Mesenchymal stem cell (in vitro differentiated cells and primary cell): ENCODE measurements at regions not wholly inside any gene's neighbourhood (a gene's known extent, or its start where the extent isn't known, plus 50 kb on each side); places are given as distances from the start of the nearest gene placed in this dataset.

Source experiments
- DNase-seq: peaks from one replicate; pipeline ENCODE4 v3.0.0-alpha.2; 2013
- H2AFZ ChIP-seq: one replicate; pipeline ENCODE4 v1.6.1; 2013; ENCODE audit warnings: low read depth, mild to moderate bottlenecking, control low read depth, inconsistent platforms, low read length, moderate library complexity
- H2AK5ac ChIP-seq: 2 replicates; pipeline ENCODE4 v1.6.1; 2013; ENCODE audit warnings: low read length, moderate library complexity, mild to moderate bottlenecking, inconsistent platforms; ENCODE audit not compliant: severe bottlenecking
- H2BK120ac ChIP-seq: one replicate; pipeline ENCODE4 v1.6.1; 2013; ENCODE audit warnings: low read depth, mild to moderate bottlenecking, inconsistent platforms, low read length, moderate library complexity
- H2BK12ac ChIP-seq, 2 experiments: one replicate each; pipeline ENCODE4 v1.6.1; 2013; ENCODE audit warnings: inconsistent platforms in 2 of 2, low read length in 2 of 2, mild to moderate bottlenecking in 2 of 2, moderate library complexity in 2 of 2, control low read depth in 1 of 2
- H2BK15ac ChIP-seq: one replicate; pipeline ENCODE4 v1.6.1; 2013; ENCODE audit warnings: mild to moderate bottlenecking, low read depth, inconsistent platforms; ENCODE audit not compliant: poor library complexity, severe bottlenecking
- H2BK5ac ChIP-seq: 2 replicates; pipeline ENCODE4 v1.6.1; 2013; ENCODE audit warnings: low read depth, mild to moderate bottlenecking, low read length, control low read depth, inconsistent platforms; ENCODE audit not compliant: poor library complexity, severe bottlenecking
- H3K14ac ChIP-seq, 2 experiments: one replicate each; pipeline ENCODE4 v1.6.1; 2013; ENCODE audit warnings: inconsistent platforms in 2 of 2, low read length in 2 of 2, control low read depth in 1 of 2, mild to moderate bottlenecking in 1 of 2, moderate library complexity in 1 of 2
- H3K18ac ChIP-seq, 2 experiments: one replicate each; pipeline ENCODE4 v1.6.1; 2013; ENCODE audit warnings: inconsistent platforms in 2 of 2, low read length in 2 of 2, control low read depth in 1 of 2, low read depth in 1 of 2, mild to moderate bottlenecking in 1 of 2
- H3K23ac ChIP-seq, 2 experiments: one replicate each; pipeline ENCODE4 v1.6.1; 2013; ENCODE audit warnings: inconsistent platforms in 2 of 2, low read length in 2 of 2, mild to moderate bottlenecking in 2 of 2, moderate library complexity in 2 of 2, control low read depth in 1 of 2
- H3K27ac ChIP-seq: 2 replicates; pipeline ENCODE4 v1.5.1; 2013; ENCODE audit warnings: mild to moderate bottlenecking, moderate library complexity, low read length, control low read depth, inconsistent platforms; ENCODE audit not compliant: poor library complexity, severe bottlenecking
- H3K27me3 ChIP-seq, 2 experiments: 2 replicates each; pipeline versions ENCODE4 v1.6.1 to v1.7.0; 2013; ENCODE audit warnings: low read length in 2 of 2, mild to moderate bottlenecking in 2 of 2, moderate library complexity in 2 of 2, control low read depth in 1 of 2, inconsistent platforms in 1 of 2; ENCODE audit not compliant: control insufficient read depth in 1 of 2, insufficient read depth in 1 of 2
- H3K36me3 ChIP-seq, 2 experiments: 2 replicates each; pipeline versions ENCODE4 v1.6.1 to v1.7.0; 2013; ENCODE audit warnings: low read length in 2 of 2, control low read depth in 1 of 2, inconsistent platforms in 1 of 2, low read depth in 1 of 2, mild to moderate bottlenecking in 1 of 2; ENCODE audit not compliant: insufficient read depth in 2 of 2, control insufficient read depth in 1 of 2
- H3K4ac ChIP-seq, 2 experiments: one replicate each; pipeline ENCODE4 v1.6.1; 2013; ENCODE audit warnings: inconsistent platforms in 2 of 2, low read length in 2 of 2, mild to moderate bottlenecking in 2 of 2, moderate library complexity in 2 of 2, control low read depth in 1 of 2, low read depth in 1 of 2
- H3K4me1 ChIP-seq: 2 replicates; pipeline ENCODE4 v1.6.1; 2013; ENCODE audit warnings: low read depth, low read length, control low read depth; ENCODE audit not compliant: control insufficient read depth, insufficient read depth
- H3K4me2 ChIP-seq: 2 replicates; pipeline ENCODE4 v1.6.1; 2013; ENCODE audit warnings: low read length, mild to moderate bottlenecking, inconsistent platforms; ENCODE audit not compliant: poor library complexity, severe bottlenecking
- H3K4me3 ChIP-seq, 2 experiments: 2 replicates each; pipeline versions ENCODE4 v1.5.1 to v1.7.0; 2013; ENCODE audit warnings: low read length in 2 of 2, mild to moderate bottlenecking in 2 of 2, control low read depth in 1 of 2, low read depth in 1 of 2; ENCODE audit not compliant: insufficient read depth in 1 of 2
- H3K79me1 ChIP-seq: replicated peaks from 2 replicates; pipeline ENCODE4 v1.6.1; 2013; ENCODE audit warnings: mild to moderate bottlenecking, control low read depth, low read length, inconsistent platforms; ENCODE audit not compliant: poor library complexity, severe bottlenecking
- H3K9ac ChIP-seq: 2 replicates; pipeline ENCODE4 v1.7.0; 2013; ENCODE audit warnings: mild to moderate bottlenecking, low read length, moderate library complexity
- H3K9me3 ChIP-seq: 2 replicates; pipeline ENCODE4 v1.7.0; 2013; ENCODE audit warnings: mild to moderate bottlenecking, low read length; ENCODE audit not compliant: control insufficient read depth
- H4K8ac ChIP-seq: one replicate; pipeline ENCODE4 v1.6.1; 2013; ENCODE audit warnings: inconsistent platforms, mild to moderate bottlenecking, low read length, moderate library complexity
- H4K91ac ChIP-seq: one replicate; pipeline ENCODE4 v1.6.1; 2013; ENCODE audit warnings: mild to moderate bottlenecking, low read length, inconsistent platforms
- WGBS: methylation state at CpG from one replicate; pipeline ENCODE4 v1.1.7; 2013; ENCODE audit warnings: mixed read lengths; 5-methylcytosine and 5-hydroxymethylcytosine counted together

- Histone ChIP-seq H3K9me3 (peaks cover 10% of the 10 kb centered on the region), H3K4me3 (no peak overlapping the region), H3K27me3 (no peaks in the 10 kb centered on the region), H3K4me1 (peaks cover 6% of the 10 kb centered on the region), H2AK5ac (peak overlapping the region; percentile 66), H3K9ac (peak overlapping the region; percentile 64), H3K14ac (no peak overlapping the region), H2BK15ac (no peak overlapping the region), H2AFZ (no peak overlapping the region), H3K4ac (peak overlapping the region; percentile 20 to 43), H2BK120ac (peak overlapping the region; percentile 71), H3K4me2 (no peak overlapping the region), H4K91ac (peak overlapping the region; percentile 48), H3K79me1 (no peaks in the 10 kb centered on the region), H3K23ac (no peak overlapping the region), H2BK5ac (peak overlapping the region; percentile 95), H3K36me3 (no peaks in the 10 kb centered on the region), H3K27ac (peak overlapping the region; percentile 97), H2BK12ac (peak overlapping the region in 1 of 2 experiments; percentile 33), H3K18ac (peak overlapping the region; percentile 7 to 85), H4K8ac (peak overlapping the region; percentile 79)
- DNase-seq, result peak; percentile 84
- 3% methylated on average over 5 of the region's 5 CpGs for WGBS
Observed at GRCh38 chr2:224221455-224221913, 180.4 kb downstream of the FAM124B start.

- peaks cover 10% of the 10 kb centered on the region for H3K9me3 ChIP-seq
- peak overlapping the region; percentile 79 for H2AK5ac ChIP-seq
- H3K4me2 ChIP-seq, result no peak overlapping the region
- no peak overlapping the region for H2BK15ac ChIP-seq
- peak overlapping the region; percentile 7 to 85 for H3K18ac ChIP-seq
- H3K79me1 ChIP-seq, result no peaks in the 10 kb centered on the region
- no peak overlapping the region for H3K4me3 ChIP-seq
- H4K91ac ChIP-seq, result peak overlapping the region; percentile 48
- no peaks in the 10 kb centered on the region for H3K36me3 ChIP-seq
- H2BK5ac ChIP-seq, result peak overlapping the region; percentile 95
- peak overlapping the region in 1 of 2 experiments; percentile 43 for H3K4ac ChIP-seq
- H3K14ac ChIP-seq, result no peak overlapping the region
- peak overlapping the region; percentile 97 for H3K27ac ChIP-seq
- H2BK120ac ChIP-seq, result peak overlapping the region; percentile 39
- peak overlapping the region; percentile 64 for H3K9ac ChIP-seq
- no peaks in the 10 kb centered on the region for H3K27me3 ChIP-seq
- DNase-seq, result peak; percentile 45
- H3K23ac ChIP-seq, result no peak overlapping the region
- H4K8ac ChIP-seq, result no peak overlapping the region
- no peak overlapping the region for H2AFZ ChIP-seq
- WGBS, result 68% methylated on average over 4 of the region's 4 CpGs
- H3K4me1 ChIP-seq, result peaks cover 6% of the 10 kb centered on the region
- H2BK12ac ChIP-seq, result peak overlapping the region; percentile 16 to 91
Observed at GRCh38 chr2:224220586-224221255, 181.2 kb downstream of the FAM124B start.

- no peak overlapping the region for H3K18ac ChIP-seq
- H3K4ac ChIP-seq, result no peak overlapping the region
- no peak overlapping the region for H3K27ac ChIP-seq
- no peaks in the 10 kb centered on the region for H3K27me3 ChIP-seq
- no peak overlapping the region for H3K23ac ChIP-seq
- no peaks in the 10 kb centered on the region for H3K36me3 ChIP-seq
- H3K9ac ChIP-seq, result no peak overlapping the region
- WGBS, result 91% methylated on average over 5 of the region's 5 CpGs
- peak overlapping the region; percentile 23 for H2AK5ac ChIP-seq
- no peak overlapping the region for H2BK120ac ChIP-seq
- no peak overlapping the region for H2AFZ ChIP-seq
- no peak for DNase-seq
- H3K14ac ChIP-seq, result no peak overlapping the region
- no peak overlapping the region for H3K4me3 ChIP-seq
- H2BK12ac ChIP-seq, result no peak overlapping the region
- H2BK15ac ChIP-seq, result no peak overlapping the region
- peaks cover 8% of the 10 kb centered on the region for H3K4me1 ChIP-seq
- H3K4me2 ChIP-seq, result no peak overlapping the region
- H2BK5ac ChIP-seq, result no peak overlapping the region
- peaks cover 10% of the 10 kb centered on the region for H3K9me3 ChIP-seq
- H4K91ac ChIP-seq, result no peak overlapping the region
- no peaks in the 10 kb centered on the region for H3K79me1 ChIP-seq
- H4K8ac ChIP-seq, result no peak overlapping the region
Observed at GRCh38 chr2:224219781-224220180, 180.7 kb upstream of the SERPINE2 start.

- H2BK12ac ChIP-seq, result no peak overlapping the region
- WGBS, result 49% methylated on average over 3 of the region's 3 CpGs
- H3K9me3 ChIP-seq, result peaks cover 10% of the 10 kb centered on the region
- no peak overlapping the region for H4K91ac ChIP-seq
- no peak overlapping the region for H2BK15ac ChIP-seq
- peaks cover 8% of the 10 kb centered on the region for H3K4me1 ChIP-seq
- H3K23ac ChIP-seq, result no peak overlapping the region
- no peak for DNase-seq
- H3K27me3 ChIP-seq, result no peaks in the 10 kb centered on the region
- no peak overlapping the region for H3K4ac ChIP-seq
- no peak overlapping the region for H2AK5ac ChIP-seq
- H2AFZ ChIP-seq, result no peak overlapping the region
- no peak overlapping the region for H2BK5ac ChIP-seq
- no peak overlapping the region for H3K18ac ChIP-seq
- no peaks in the 10 kb centered on the region for H3K36me3 ChIP-seq
- no peak overlapping the region for H3K9ac ChIP-seq
- no peak overlapping the region for H4K8ac ChIP-seq
- H3K27ac ChIP-seq, result no peak overlapping the region
- H3K14ac ChIP-seq, result no peak overlapping the region
- no peak overlapping the region for H3K4me2 ChIP-seq
- H3K4me3 ChIP-seq, result no peak overlapping the region
- no peak overlapping the region for H2BK120ac ChIP-seq
- H3K79me1 ChIP-seq, result no peaks in the 10 kb centered on the region
Observed at GRCh38 chr2:224217962-224218347, 178.9 kb upstream of the SERPINE2 start.
